Neural progenitor cell (in vitro differentiated cells): ENCODE measurements at regions not wholly inside any gene's neighbourhood (a gene's known extent, or its start where the extent isn't known, plus 50 kb on each side); places are given as distances from the start of the nearest gene placed in this dataset.

Experiments
- CTCF ChIP-seq: fragments of 200-600 bp; sonication (generic); IDR thresholded peaks from 2 replicates; pipeline ENCODE4 v1.5.1; 2017; ENCODE audit warnings: antibody characterized with exemption, mild to moderate bottlenecking
- EZH2 ChIP-seq: fragments of 200-600 bp; sonication (generic); IDR thresholded peaks from 2 replicates; pipeline ENCODE4 v1.6.1; 2017; ENCODE audit warnings: antibody characterized with exemption, mild to moderate bottlenecking, moderate library complexity

- TF ChIP-seq CTCF (no peak), EZH2 (no peak)
Observed at GRCh38 chr13:106797081-106797640, 229.2 kb upstream of the ARGLU1 start.
